GM19025 (cell line): ENCODE measurements at regions not wholly inside any gene's neighbourhood (a gene's known extent, or its start where the extent isn't known, plus 50 kb on each side); places are given as distances from the start of the nearest gene placed in this dataset.
"Not testable (repeated sequence)": the region's sequence is repeated elsewhere in the genome, so short reads cannot be mapped to it uniquely, and the experiment has no call there.

ENCODE experiments used
- ATAC-seq: cut with Tn5 transposase; IDR thresholded peaks from one replicate; pipeline ENCODE4 v1.9.1; 2021; ENCODE audit warnings: mild to moderate bottlenecking, low read depth, moderate library complexity; ENCODE audit not compliant: unreplicated experiment

DNA sequence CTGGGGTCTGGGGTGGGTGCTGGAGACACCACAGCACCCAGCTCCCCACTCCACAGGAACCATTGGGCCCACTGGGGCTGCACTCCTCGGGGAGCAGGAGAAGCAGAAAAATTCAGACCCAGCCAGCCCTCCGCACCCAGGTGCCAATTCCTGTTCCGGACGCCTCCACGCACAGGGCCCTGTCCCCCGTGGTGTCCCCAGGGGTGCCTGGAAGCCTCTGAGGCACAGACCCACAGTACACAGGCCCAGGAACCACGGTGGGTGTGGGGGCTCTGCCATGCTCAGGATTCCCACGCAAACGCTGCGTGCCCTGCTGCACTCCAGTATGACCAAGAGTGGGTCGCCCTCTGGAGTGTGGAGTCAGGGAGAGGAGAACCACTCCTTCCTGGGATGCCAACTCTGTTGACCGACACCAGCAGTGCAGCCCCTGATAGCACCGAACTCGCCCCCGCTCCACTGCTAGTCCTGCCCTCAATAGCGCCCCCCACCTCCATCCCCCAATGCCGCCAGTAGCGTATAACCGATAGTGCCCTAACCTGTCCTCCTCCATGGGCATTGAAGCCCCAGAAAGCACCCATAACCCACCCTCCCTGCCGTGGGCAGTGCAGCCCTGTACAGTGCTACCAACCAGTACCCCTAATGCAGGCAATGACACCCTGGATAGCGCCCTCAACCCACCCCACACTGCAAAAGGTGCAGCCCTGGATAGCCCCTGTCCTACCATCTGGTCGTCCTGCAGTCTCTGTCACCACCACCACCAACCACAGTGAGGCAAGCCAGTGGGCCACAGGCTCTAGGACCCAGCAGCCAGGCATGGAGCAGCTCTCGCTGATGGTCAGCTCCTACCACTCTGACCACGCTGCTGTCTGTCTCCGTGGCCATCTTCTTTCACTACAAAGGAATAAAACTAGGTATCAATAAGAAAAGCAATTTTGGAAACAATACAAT, 2877.2 kb downstream of the RPIA start:
- not testable (repeated sequence) for ATAC-seq

GRCh38 chr2:91571239-91571923, 2879.9 kb downstream of the RPIA start:
- not testable (repeated sequence) for ATAC-seq

DNA sequence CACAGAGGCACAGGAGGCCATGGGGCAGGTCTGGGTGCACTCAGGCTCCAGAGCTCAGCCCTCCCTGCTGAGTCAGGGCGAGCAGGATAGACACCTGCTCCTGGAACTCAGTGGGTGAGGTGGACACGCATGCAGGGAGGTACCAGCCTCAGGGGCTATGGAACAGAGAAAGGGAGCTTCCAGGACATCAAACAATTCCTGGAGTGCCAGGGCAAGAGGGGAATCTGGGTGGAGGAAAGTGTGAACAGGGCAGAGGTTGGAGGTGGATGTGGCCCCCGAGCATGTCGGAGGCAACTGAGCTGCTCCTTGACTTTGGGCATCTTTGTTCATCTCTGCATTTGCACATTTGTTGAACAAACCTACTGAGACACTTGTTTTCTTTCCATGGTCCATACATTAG, 2881.5 kb downstream of the RPIA start:
- not testable (repeated sequence) for ATAC-seq

DNA sequence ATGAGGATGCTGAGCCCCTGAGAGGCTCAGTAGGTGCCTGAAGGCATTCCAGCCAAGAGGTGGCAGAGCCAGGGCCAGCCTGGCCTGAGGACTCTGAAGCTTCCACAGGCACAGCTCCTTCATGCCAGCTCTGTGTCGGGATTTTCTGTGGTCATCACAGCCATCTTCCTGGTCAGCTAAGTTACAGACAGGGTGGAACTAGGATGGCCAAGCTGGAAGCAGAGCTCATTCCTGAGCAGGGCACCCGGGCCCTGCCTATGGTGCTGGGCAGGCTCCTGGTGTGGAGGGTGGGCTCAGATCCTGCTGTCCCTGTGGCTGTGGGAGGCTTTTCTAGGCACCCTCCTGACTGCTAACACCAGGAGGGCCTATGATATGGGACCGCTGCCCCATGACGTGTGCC, 2882.3 kb downstream of the RPIA start:
- ATAC-seq, result not testable (repeated sequence)

DNA sequence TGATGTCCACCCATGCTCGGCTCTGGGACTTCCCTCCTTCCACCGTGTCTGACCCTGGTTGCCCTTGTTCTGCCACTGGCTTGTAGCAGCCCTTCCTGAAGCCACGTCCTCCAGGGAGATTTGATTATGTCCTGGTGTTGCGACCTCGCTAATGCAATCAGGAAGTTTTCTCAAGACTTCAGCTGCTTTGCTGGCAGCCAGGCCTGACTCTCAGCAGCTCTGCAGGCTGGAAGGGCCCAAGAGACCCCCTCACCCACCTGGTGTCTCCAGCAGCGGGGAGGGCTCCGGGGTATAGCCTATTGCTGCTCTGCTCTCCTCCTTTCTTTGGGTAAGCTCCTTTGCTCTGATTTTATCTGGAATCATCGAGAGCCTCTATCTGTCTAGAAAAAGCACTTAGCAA, 2882.8 kb downstream of the RPIA start:
- not testable (repeated sequence) for ATAC-seq

GRCh38 chr2:91575701-91576100, 2884.2 kb downstream of the RPIA start:
- not testable (repeated sequence) for ATAC-seq

GRCh38 chr2:91577406-91577805, 2885.9 kb downstream of the RPIA start:
- ATAC-seq, result not testable (repeated sequence)

DNA sequence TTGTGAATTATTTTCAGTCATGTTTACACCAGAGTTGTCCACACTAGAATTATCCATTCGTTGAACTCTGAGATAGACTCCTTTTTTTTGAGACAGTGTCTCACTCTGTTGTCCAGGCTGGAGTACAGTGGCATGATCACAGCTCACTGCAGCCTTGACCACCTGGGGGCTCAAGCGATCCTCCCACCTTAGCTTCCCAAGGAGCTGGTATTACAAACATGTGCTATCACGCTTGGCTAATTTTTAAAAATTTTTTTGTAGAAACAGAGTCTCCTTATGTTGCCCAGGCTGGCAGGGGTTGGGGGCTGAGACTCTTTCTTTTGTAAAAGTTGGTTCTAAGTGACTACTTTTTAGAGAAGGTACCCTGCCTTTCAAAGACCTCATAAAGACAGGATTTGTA, 2887.2 kb downstream of the RPIA start:
- not testable (repeated sequence) for ATAC-seq

GRCh38 chr2:91579555-91579954, 2888.1 kb downstream of the RPIA start:
- not testable (repeated sequence) for ATAC-seq

DNA sequence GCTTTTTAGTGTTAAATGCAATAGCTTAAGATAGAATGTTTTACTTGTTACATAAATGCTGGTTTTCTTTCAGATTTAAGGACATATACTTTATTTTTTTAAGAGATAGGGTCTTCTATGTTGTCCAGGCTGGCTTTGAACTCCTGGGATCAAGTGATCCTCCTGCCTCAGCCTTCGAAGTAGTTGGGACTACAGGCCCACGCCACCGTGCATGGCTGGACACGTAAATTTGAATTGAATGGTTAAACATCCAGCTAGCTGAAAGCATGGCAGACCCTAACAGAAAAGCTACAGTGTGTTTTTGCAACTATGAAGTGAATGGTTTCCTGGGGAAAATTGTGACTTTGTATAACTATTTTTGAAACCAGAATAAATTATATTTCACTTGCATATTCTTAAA, 2888.6 kb downstream of the RPIA start:
- ATAC-seq, result not testable (repeated sequence)

DNA sequence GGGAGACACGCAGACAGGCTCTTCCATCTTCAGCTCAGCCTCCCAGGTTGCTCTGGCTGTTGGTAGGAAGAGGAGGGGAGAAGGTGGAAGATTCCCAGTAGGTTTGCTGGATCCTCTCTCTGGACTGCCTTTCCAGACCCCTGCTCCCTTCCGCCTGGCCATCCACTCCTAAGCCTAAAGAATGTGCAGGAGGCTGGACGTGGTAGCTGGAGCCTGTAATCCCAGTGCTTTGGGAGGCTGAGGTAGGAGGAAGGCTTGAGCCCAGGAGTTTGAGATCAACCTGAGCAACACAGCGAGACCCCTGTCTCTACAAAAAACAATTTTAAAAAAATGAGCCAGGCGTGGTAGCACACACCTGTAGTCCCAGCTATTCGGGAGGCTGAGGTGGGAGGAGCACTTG, 2895.6 kb downstream of the RPIA start:
- not testable (repeated sequence) for ATAC-seq

DNA sequence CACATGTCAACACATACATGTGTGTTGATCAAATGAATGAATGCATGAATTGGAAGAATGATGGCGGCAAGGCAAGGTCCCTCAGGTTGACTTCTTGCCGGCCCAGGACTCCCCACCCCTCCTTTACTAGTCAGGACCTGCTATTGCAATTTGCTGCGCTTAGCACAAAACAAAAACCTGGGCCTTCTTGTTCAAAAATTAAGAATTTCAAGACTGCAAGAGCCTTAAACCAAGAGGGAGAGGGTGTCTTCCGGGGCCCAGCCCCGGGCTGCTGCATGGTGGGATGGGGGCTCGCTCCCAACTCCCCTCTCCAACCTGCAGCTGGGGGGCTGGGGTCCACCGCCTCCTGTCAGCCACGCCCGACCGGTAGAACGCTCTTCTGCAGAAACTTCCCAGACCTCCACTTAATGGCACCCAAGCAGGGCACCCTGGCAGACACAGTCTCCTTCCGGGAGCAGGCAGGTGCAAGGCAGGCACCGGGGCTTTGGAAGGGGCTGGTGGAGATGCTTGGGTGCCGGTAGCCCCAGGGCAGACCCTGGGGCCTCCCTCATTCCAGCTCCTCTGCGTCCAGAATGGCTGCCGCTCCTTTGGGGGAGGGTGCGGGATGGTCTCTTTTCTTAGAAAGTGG, 2896.5 kb downstream of the RPIA start:
- not testable (repeated sequence) for ATAC-seq

- ATAC-seq, result not testable (repeated sequence)
These were observed 2897.3 kb downstream of the RPIA start for GRCh38 chr2:91588782-91589223.

GRCh38 chr2:91589454-91590328, 2898.2 kb downstream of the RPIA start:
- not testable (repeated sequence) for ATAC-seq

GRCh38 chr2:91590381-91590780, 2898.9 kb downstream of the RPIA start:
- ATAC-seq, result not testable (repeated sequence)

DNA sequence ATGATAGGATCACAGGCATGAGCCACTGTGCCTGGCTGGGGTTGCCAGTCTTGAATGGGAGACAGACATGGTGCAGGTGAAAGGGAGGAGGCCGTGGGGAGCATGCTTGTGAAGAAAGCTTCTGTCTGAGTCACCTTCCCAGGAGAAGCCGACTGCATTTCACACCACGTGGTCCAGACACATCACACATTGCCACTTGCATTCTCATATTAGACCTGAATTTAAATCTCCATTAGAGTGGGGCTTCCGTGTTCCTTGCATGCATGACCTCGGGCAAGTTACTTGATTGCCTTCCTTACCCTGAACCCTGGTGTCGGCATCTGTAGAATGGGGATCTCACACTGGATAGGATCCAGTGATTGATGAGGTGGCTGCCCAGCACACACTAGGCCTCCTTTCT, 2899.6 kb downstream of the RPIA start:
- not testable (repeated sequence) for ATAC-seq

GRCh38 chr2:91597436-91597835, 2906.0 kb downstream of the RPIA start:
- not testable (repeated sequence) for ATAC-seq

GRCh38 chr2:91598519-91598918, 2907.0 kb downstream of the RPIA start:
- ATAC-seq, result not testable (repeated sequence)

GRCh38 chr2:91599000-91599399, 2907.5 kb downstream of the RPIA start:
- ATAC-seq, result not testable (repeated sequence)

DNA sequence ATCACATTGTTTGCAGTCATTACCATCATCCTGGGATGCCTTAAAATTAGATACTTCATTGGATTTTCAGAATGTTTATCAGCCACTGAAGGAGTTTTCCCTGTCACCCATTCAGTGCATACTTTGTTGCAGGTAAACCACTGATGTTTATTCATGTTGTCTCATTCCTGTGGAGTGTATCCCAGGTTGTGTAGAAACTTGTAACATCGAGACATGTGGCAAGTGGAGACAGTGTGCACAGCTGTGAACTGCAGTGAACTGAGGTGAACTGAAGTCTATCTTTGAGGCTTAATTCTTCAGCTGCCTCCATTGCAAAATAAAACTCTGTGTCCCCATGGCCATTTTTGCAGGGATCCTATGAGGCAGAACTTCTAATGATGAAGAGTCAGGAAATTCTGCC, 2911.4 kb downstream of the RPIA start:
- ATAC-seq, result not testable (repeated sequence)
